ENCODE measurements at regions not wholly inside any gene's neighbourhood (a gene's known extent, or its start where the extent isn't known, plus 50 kb on each side); places are given as distances from the start of the nearest gene placed in this dataset.

DNA sequence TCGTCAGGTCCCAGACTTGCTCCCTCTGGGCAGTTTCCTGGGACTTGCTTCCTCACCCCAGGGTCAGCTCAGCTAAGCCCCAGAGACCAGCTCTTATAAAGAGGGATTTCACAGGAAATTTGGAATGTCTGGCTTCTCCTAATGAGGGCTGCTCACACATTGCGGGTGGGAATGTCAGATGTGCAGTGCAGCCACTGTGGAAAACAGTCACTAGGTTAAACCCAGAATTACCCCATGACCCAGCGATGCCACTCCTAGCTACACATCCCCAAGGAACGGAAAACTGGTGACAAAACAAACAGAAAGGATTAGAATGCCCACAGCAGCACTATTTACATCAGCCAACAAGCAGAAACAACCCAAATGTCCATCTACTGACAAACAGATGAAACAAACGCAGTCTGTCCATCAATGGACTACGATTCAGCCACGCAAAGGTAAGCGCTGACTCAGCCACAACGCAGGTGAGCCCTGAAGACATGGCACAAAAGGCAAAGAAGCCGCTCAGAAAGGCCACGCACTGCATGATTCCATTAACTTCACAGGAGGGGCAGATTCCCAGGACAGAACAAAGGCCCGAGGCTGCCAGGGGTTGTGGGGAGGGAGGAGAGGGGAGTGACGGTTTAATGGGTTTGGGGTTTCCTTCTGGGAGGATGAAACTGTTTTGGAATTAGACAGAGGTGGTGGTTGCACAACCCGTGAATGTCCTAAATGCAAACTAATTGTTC is 63.0 kb downstream of the NCOR2 start:
- DNase-seq, result no peak

DNA sequence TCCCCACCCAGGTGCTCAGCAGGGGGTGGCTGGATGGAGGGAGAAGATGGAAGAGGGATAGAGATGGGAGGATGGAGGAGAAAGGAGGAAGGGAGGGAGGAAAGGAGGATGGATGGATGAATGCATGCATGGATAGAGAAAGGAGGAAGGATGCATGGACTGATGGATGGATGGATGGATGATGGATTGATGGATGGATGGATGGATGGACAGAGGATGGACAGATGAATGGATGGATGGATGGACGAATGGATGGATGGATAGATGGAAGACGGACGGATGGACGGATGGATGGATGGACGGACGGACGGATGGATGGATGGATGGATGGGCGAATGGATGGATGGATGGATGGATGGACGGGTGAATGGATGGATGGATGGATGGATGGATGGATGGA is 64.1 kb downstream of the NCOR2 start:
- DNase-seq, result no peak

DNA sequence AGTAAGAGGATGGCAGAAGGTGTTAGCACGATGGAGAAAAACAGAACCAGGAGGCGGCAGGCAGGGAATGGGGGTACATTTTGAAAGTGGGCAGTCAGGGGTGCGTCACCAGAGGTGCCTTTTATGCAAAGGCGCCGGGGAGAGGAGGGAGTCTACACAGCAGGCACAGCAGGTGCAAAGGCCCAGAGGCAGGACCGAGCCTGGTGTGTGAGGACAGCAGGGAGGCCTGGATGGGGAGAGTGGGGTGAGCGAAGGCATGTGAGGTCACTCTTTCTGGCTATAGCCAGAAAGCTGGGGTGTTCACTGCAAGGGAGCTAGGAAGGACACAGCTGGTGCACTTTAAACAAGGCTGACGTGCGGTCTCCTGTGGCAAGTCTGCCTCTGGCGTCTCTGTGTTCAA is 65.0 kb downstream of the NCOR2 start:
- no peak for DNase-seq

DNA sequence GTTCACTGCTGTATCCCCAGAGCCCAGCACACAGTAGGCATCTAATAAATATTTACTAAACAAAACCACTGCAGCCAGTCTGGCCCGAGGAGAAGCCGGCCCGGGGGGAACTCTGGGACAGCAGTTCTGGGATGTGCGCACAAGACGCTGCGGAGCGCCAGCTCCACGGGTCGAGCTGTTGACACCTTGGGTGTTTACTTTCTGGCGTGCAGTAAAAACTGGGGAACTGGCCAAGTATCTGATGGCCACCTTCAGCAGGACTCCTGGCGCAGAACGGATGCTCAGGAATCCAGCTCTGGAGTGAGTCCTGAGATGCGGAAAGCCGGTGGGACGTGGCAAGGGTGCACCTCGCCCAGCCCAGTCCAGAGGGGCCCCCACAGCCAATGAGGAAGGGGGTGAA is 65.6 kb downstream of the NCOR2 start:
- no peak for DNase-seq

DNA sequence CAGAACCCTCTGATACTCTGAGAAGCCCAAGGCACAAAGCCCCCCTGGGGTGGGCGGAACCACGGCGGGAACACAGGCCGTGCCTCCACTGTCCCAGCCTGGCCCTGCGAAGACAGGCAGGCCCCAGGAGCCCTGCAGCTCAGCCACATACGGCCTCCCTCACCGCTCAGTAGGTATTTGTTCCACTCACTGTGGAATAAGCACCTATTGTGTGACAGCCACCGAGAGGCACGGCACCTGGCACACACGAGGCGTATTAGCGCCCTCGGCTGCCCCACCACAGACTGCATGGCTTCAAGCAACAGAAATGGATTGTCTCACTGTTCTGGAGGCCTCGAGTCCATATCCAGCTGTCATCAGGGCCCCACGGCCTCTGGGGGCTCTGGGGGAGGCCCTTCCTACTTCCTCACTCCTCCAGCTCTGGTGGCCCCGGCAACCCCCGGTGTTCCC is 66.3 kb downstream of the NCOR2 start:
- DNase-seq, result no peak

DNA sequence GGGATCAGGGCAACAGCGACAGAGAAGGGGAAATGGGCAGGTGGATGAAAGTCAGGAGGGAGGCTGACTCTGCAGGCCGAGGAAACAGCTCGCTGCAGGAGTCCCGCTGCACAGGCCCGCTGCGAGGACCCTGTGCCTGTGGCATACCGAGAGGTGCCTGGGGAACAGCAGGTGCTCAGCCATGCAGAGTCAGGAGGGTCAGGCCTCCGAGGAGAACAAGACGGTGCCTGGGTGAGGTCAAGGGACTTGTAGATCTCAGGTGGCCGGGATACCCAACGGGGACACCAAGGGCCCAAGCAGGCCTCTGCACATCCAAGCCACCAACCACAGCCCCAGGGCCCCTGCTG is 67.5 kb downstream of the NCOR2 start:
- DNase-seq, result no peak

DNA sequence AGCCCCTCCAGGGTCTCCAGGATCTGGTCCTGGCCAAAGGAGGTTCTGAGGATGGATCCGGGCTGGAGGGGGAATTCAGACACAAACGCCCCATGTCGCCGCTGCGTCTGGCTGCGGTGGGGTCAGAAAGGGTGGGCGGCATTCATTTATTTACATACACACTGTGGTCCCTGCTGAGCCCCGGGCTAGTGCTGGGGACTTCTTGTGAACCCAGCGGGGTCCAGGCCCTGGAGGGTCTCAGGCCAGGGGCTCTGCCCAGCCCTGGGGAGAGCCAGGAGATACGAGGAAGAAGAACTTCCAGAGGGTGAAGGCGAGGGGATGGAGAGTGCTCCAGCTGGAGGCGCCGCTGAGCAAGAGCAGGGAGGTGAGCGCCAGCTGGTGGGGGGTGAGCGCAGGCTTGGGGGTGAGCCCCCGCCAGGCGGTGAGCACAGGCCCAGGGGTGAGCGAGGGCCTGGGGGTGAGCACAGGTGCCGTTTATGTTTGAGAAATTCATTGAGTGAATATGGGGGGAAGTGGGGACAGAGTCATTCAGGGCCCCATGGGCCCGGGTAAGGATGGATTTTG is 68.1 kb downstream of the NCOR2 start:
- DNase-seq, result no peak

DNA sequence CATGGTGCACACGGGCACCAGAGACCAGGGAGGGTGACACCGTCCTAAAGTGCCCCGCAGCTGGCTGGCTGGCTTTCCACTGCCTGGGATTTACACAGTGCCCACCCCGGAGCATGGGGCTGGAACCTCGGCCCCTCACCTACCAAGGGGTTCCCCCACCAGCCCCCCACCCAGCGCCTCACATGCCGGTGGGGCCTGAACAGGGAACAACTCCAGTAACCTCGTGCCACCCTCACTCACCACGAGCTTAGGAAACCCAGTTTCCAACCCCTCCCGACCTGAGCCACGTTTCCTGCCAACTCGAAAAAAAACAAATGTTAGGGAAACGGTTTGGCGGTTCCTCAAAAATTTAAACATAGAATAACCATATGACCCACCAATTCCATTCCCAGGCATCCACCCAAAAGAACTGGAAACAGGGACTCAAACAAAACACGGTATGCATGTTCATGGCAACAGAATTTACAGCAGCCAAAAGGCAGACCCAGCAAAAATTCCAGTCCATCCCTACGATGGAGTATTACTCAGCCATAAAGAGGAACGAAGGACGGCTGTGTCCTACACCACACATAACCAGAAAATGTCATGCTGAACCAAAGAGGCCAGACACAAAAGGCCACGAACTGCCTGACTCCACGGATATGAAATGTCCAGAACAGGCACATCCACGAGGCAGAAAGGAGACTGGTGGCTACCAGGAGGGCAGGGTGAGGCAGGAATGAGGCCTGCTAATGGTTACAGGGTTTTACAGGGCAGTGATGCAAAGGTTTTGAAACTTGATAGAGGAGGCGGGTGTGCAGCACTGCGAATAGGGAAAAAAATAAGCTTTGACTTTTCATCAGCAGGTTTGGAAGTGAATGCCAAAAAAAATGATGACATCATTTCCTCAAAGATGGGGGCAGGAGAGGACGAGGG is 68.9 kb downstream of the NCOR2 start:
- DNase-seq, result peak; percentile 56

DNA sequence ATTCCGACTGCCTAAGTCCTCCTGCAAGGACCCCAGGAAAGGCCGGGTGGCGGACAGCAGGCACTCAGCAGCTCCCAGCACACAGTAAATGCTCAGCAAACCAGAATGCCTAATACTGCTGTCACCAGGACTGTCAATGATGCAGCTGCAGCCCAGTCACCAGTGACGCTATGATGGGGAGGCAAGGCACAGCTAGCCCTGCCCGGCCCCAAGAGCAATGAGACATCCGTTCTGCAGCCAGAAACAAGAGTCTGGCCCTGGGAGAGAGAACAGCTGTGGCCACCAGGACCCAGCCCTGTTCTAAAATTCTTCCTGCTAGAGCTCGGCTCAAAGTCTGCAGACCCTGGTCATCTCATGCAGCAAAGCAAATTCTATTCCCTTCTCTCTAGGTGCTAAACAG is 69.8 kb downstream of the NCOR2 start:
- peak; percentile 48 for DNase-seq

DNA sequence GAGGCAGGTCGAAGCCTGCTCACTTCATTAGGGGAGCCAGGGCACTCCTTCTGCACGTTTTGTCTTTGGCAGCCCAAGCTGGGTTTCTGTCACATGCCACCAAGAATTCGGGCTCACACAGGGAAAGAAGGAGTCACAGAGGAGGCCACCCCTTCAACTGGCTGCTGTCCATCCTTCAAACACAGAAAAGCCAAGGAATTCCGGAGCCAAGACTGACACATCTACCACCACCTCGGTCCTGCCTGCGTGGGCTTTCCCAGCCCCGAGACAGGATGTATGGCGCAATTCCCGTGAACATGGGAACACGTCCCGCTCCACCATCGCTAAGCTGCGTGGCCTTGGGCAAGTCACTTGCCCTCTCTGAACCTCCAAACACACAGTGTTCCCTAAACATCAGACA is 70.4 kb downstream of the NCOR2 start:
- peak; percentile 59 for DNase-seq

DNA sequence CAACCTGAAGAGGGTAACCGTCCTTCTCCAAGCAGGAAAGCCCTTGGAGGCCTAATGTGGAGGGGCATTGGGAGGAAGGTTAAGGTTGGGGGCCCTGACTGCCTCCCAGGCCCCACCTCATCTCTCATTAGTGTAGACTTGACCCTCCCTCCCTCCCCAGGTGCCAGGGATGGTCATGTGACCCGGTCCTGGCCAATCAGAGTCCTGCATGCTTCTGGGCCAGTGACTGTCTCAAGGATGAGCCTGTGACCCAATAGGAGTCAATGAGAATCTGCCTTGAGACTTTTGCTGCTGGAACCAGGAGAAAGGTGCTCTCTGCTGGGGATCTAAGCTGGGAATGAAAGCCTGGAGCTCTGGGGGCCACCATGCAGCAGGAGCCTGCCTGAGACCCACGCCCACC is 70.8 kb downstream of the NCOR2 start:
- DNase-seq, result no peak

DNA sequence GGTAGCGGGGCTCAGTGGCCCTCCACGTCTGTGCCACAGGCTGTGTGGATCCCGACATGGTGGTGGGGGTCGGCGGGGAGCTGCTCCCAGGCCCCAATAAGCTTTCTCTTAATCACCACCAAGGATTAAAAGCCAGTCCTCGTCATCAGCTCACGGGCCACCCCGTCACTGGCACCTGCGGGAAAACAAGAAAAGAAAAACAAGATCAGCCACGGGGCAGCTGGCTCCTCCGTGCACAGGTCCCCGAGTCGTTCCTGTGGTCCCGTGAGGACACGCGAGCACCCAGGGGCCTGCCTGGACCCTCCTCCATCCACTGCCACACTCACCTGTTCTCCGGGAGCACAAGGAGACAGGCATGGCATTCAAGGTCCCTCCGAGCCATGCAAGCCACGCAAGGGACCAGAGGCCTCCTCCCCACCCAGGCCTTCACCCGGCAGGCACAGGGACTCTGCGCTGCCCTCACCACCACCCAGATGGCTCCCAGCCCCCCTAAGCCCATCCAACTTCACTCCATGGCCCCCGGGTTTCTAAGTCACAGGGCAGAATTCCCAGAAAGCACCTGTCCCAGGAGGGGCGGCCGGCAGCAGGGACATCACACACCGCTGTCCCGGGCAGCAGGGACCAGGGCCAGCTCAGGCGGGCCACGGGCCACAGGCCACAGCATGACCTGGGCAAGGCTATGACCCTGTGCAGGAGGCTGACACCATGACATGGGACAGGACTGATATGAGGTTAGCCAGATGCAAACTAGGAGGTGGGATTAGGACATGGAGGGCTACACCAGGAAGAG is 72.0 kb downstream of the NCOR2 start:
- DNase-seq, result no peak

DNA sequence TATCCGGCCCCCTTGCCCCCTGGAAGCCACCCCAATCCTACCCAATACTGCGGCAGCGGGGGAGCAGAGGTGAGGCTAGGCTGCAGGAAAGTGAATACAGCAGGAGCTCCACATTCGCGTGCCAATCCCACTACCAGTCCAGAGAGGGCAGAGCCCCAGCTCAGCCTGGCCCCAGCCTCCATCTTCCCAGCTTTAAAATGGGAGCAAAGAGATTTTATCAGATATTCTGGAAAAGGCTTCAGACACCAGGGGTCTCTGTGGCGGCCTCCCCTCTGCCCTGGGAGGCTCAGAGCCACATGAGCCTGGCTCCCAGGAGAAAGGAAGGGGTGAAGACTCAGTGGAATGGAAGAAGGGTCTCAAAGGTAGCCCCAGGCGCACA is 72.7 kb downstream of the NCOR2 start:
- DNase-seq, result no peak

DNA sequence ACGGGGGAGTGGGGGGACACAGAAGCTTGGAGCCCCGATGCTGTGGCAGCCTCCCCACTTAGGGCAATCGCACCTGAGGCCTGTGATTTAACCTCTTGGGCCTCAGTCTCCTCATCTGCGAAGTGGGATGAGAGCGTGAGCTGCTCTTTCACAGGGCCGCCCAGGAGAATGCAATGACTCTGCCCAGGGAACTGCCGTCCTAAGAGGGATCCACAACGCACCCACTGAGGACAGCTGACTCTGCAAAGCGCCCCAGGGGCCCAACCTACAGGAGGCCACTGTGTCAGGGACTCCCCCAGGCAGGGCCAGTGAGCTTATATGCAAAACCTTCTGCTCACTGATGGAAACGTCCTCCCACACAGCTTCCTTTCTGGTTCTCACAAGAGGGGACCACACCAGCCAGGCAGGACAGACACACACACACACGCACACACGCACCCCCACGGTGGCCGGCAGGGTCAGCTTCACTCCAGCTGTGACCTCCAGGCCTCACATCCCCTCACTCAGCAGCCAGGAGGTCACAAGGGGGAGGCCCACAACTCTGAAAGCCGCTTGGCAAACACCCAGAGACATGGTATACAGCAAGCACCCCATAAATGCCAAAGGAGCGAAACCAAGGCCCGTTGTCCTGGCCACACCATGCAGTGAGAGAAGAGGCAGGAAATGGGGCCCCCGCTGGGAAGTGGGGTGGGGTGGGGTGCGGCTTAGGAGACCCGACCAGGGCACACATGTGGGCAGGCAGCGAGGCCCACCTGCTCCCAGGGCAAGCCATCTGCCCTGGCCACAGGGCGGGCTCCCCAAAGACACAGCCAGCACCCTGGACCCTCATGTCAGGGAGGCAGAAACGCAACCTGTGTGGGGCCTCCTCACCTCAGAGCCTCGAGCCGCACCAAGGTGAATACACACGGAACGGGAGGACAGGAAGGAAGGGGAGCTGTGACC is 73.3 kb downstream of the NCOR2 start:
- peak; percentile 95 for DNase-seq

DNA sequence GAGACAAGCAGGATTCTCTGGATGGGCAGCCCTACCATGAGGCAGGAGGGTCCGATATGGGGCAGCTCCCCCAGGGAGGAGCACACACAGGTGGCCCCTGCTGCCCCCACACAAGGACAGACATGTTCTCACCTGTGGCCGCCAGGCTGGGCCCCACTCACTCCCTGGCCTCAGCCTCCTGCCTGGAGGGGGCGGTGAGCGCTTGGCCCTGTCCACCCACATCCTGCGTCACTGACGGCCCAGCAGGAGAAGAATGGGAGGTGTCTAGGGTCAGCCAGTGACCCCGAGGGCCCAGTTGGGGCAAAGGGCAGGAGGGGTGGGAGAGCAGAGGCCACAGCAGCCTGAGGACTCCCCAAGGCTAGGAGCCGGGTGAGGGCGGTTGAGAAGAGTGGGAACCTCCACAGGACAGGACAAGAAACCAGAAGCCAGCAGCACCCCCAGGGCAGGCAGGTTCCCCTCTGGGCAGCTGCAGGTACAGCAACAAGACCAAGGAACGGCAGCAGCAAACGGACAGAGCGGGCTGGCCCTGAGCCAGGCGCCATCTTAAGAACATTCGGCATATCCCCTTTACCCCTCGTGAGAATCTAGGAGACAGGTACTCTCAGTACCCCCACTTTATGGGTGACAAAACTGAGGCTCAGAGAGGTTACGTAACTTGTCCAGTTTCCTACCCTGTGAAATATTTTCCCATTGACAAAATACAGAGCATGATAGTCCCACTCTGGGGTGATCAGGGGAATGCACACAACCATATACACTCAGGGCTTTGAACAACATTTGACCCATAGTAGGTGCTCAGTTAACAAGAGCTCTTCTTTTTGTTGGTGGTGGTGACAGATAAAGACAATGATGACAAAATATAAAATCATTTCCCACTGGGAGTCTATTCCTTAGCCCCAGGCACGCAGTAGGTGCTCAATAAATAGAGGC is 74.3 kb downstream of the NCOR2 start:
- DNase-seq, result no peak

DNA sequence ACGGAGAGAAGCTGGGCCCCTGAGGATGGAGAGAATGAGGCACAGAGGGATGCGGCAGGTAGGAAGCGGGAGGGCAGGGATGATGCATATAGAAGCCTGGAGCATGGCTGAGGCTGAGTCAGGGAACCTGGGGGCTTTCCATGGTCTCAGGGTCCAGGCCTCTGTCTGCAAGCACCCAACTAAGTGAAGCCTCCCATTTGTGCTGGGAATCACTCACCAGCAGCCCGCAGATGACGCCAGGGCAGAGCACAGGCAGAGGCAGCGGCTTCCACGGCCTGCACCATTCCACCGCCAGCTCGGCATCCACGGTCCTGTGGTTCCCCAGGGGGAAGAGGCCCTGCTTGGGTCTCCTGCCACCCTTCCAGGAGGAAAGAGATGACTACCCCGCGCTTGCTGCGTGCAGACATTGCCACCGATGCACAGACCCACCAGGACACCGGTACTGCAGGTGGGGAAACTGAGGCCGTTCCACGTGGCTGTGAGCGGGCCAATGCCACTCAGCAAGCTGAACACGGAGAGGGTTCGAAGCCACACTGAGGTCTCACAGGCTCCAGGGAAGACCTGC is 75.5 kb downstream of the NCOR2 start:
- no peak for DNase-seq

DNA sequence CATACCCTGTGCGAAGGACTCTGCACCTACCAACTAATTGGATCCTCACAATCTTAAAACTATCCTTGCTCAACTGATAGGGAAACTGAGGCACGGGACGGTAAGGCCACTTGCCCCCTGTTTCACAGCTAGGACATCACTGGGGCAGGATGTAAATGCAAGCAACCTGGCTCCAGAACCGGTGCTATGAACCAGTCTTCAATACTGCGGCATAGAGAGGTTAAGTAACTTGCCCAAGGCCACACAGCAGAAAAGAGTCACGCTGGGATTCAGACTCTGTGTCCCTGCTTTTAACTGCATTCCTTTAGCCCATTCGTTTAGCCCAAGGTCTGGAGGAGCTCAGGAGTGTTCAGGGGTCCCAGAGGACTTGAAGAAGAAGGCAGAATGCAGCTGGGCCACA is 76.1 kb downstream of the NCOR2 start:
- DNase-seq, result no peak

DNA sequence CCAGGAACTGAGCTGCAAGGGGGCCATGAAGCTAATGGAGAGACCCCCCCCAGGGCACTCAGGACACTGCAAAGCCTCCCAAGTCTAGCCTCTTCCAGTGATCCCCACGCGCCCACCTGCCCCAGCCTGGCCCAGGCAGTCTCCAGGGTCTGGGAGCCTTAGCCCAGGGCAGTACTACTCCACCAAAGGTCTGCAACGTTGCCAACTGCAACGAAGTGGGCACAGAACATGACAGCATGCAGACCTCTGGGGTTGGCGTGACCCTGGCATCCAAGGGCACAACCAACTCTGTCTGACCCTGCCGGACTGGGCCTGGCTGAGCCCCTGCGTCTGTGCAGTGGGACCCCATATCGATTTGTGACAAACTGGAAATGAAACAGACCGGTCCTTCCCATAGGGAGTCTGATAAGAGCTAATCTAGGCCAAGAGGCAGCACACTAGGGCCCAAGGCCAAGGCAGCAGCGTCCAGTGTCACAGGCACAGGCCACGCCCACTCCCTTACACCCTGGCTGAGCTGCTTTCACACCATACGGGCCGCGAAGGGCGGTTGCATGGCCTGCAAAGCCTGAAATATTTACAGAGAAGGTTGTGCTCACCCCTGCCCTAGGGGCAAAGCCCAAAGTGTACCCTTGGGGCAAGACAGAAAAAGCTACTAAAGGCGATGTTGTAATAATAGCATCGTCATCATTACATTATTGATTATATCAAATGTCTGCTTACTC is 76.7 kb downstream of the NCOR2 start:
- DNase-seq, result no peak

DNA sequence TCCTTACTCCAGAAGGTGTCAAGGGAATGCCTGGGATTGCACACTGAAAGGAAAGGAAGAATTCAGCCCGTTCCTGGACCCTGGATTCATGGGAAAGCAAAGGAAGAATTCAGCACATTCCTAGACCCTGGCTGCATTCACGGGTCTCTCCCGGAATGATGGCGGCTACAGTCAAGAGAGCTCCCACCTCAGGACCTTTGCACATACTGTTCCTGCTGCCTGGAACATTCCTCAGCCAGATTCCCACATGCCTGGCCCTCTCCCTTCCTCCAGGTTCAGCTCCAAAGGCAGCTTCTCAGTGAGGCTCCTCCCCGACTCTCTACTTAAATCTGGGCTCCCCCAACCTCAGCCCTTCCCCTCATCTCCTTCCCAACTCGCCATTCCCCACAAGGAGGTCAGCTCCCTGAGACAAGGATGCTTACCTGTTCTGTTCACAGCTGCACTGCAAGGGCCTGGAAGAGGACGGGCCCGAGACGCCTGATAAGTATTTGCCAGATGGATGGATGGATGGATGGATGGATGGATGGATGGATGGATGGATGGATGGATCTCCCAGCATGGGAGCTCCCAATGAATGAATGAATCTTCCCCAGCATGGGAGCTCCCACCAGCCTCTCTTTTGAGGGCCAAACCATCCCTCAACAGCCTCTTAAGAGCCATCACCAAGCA is 77.4 kb downstream of the NCOR2 start:
- DNase-seq, result no peak
